BLaER1 (cell line): ENCODE measurements at regions not wholly inside any gene's neighbourhood (a gene's known extent, or its start where the extent isn't known, plus 50 kb on each side); places are given as distances from the start of the nearest gene placed in this dataset.
A peak's percentile ranks its signal among the peaks of the same experiment; 100 is the strongest.
"Not testable (repeated sequence)": the region's sequence is repeated elsewhere in the genome, so short reads cannot be mapped to it uniquely, and the experiment has no call there.

Source experiments
- H3K27ac ChIP-seq: shearing (Covaris generic); formaldehyde crosslinking; 2 replicates; pipeline ENCODE4 v1.8.1; 2022
- H3K27me3 ChIP-seq: shearing (Covaris generic); formaldehyde crosslinking; 2 replicates; pipeline ENCODE4 v1.8.1; 2022
- H3K36me3 ChIP-seq: shearing (Covaris generic); formaldehyde crosslinking; 2 replicates; pipeline ENCODE4 v1.8.1; 2022
- H3K4me1 ChIP-seq: shearing (Covaris generic); formaldehyde crosslinking; 2 replicates; pipeline ENCODE4 v1.8.1; 2022
- H3K4me2 ChIP-seq: shearing (Covaris generic); formaldehyde crosslinking; 2 replicates; pipeline ENCODE4 v1.8.1; 2022
- H3K4me3 ChIP-seq: shearing (Covaris generic); formaldehyde crosslinking; 2 replicates; pipeline ENCODE4 v1.8.1; 2022
- H3K9ac ChIP-seq: shearing (Covaris generic); formaldehyde crosslinking; 2 replicates; pipeline ENCODE4 v1.8.1; 2022
- H3K9me3 ChIP-seq: shearing (Covaris generic); formaldehyde crosslinking; 2 replicates; pipeline ENCODE4 v1.8.1; 2022
- H4K20me1 ChIP-seq: shearing (Covaris generic); formaldehyde crosslinking; 2 replicates; pipeline ENCODE4 v1.8.1; 2022
- Cebpa-rat ChIP-seq: shearing (Covaris generic); IDR thresholded peaks from 2 replicates; pipeline ENCODE4 v1.8.1; 2022

GRCh38 chr3:161927131-161927530 is 430.5 kb downstream of the OTOL1 start:
- Histone ChIP-seq H3K4me1 (no peaks in the 10 kb centered on the region), H3K27me3 (no peaks in the 10 kb centered on the region), H3K9me3 (peaks cover 18% of the 10 kb centered on the region), H3K27ac (no peak overlapping the region), H3K9ac (no peak overlapping the region), H3K4me3 (no peak overlapping the region), H4K20me1 (no peaks in the 10 kb centered on the region), H3K36me3 (no peaks in the 10 kb centered on the region), H3K4me2 (no peak overlapping the region)
- TF ChIP-seq Cebpa-rat, result no peak

GRCh38 chr3:161939918-161940620 is 443.5 kb downstream of the OTOL1 start:
- H4K20me1 ChIP-seq, result no peaks in the 10 kb centered on the region
- H3K27me3 ChIP-seq, result no peaks in the 10 kb centered on the region
- no peak overlapping the region for H3K4me2 ChIP-seq
- H3K9ac ChIP-seq, result no peak overlapping the region
- no peaks in the 10 kb centered on the region for H3K36me3 ChIP-seq
- H3K9me3 ChIP-seq, result peaks cover 11% of the 10 kb centered on the region; the same call in 1 of the 2 replicates
- no peak for TF ChIP-seq Cebpa-rat
- no peaks in the 10 kb centered on the region for H3K4me1 ChIP-seq
- no peak overlapping the region for H3K4me3 ChIP-seq
- H3K27ac ChIP-seq, result no peak overlapping the region

- Histone ChIP-seq H3K9ac (no peak overlapping the region), H3K27ac (no peak overlapping the region), H3K4me1 (no peaks in the 10 kb centered on the region), H3K27me3 (no peaks in the 10 kb centered on the region), H4K20me1 (no peaks in the 10 kb centered on the region), H3K9me3 (peaks cover 14% of the 10 kb centered on the region; the same call in 1 of the 2 replicates), H3K4me3 (no peak overlapping the region), H3K4me2 (no peak overlapping the region), H3K36me3 (no peaks in the 10 kb centered on the region)
- TF ChIP-seq Cebpa-rat, result no peak
Measured at GRCh38 chr3:161940621-161940965, 444.0 kb downstream of the OTOL1 start.

GRCh38 chr3:161941891-161942290 is 445.3 kb downstream of the OTOL1 start:
- H3K4me2 ChIP-seq, result no peak overlapping the region
- TF ChIP-seq Cebpa-rat, result no peak

GRCh38 chr3:161943801-161944345 is 447.3 kb downstream of the OTOL1 start:
- H3K36me3 ChIP-seq, H3K27me3 ChIP-seq, H3K9ac ChIP-seq, H4K20me1 ChIP-seq, H3K4me2 ChIP-seq, H3K4me1 ChIP-seq, H3K27ac ChIP-seq, H3K4me3 ChIP-seq, H3K9me3 ChIP-seq: not testable (repeated sequence)
- 0 out of 2 replicates have a peak, but pooled peaks have one; percentile 46 for TF ChIP-seq Cebpa-rat

More at GRCh38 chr3:161941891-161942290, 445.3 kb downstream of the OTOL1 start:
- Histone ChIP-seq H3K9ac (no peak overlapping the region), H3K36me3 (no peaks in the 10 kb centered on the region), H3K4me3 (no peak overlapping the region), H3K9me3 (peaks cover 14% of the 10 kb centered on the region; the same call in 1 of the 2 replicates), H4K20me1 (no peaks in the 10 kb centered on the region), H3K27me3 (no peaks in the 10 kb centered on the region), H3K27ac (no peak overlapping the region), H3K4me1 (no peaks in the 10 kb centered on the region)

GRCh38 chr3:161946443-161946960 is 449.9 kb downstream of the OTOL1 start:
- no peak overlapping the region for H3K4me2 ChIP-seq
- no peak overlapping the region for H3K4me3 ChIP-seq
- no peaks in the 10 kb centered on the region for H3K4me1 ChIP-seq
- H3K27me3 ChIP-seq, result no peaks in the 10 kb centered on the region
- TF ChIP-seq Cebpa-rat, result no peak
- H3K27ac ChIP-seq, result no peak overlapping the region
- H3K36me3 ChIP-seq, result no peaks in the 10 kb centered on the region
- H3K9ac ChIP-seq, result no peak overlapping the region
- H4K20me1 ChIP-seq, result no peaks in the 10 kb centered on the region
- H3K9me3 ChIP-seq, result 0 out of 2 replicates have a peak, but pooled peaks cover 6% of the 10 kb centered on the region

- H3K27me3 ChIP-seq, result no peaks in the 10 kb centered on the region
- no peak overlapping the region for H3K4me2 ChIP-seq
- no peak overlapping the region for H3K9ac ChIP-seq
- no peaks in the 10 kb centered on the region for H4K20me1 ChIP-seq
- no peaks in the 10 kb centered on the region for H3K9me3 ChIP-seq
- H3K27ac ChIP-seq, result no peak overlapping the region
- no peak for TF ChIP-seq Cebpa-rat
- no peak overlapping the region for H3K4me3 ChIP-seq
- H3K36me3 ChIP-seq, result no peaks in the 10 kb centered on the region
- no peaks in the 10 kb centered on the region for H3K4me1 ChIP-seq
Measured at GRCh38 chr3:161950318-161950868, 453.8 kb downstream of the OTOL1 start.

GRCh38 chr3:161957467-161957866 is 460.9 kb downstream of the OTOL1 start:
- Histone ChIP-seq H3K27me3 (no peaks in the 10 kb centered on the region), H3K36me3 (no peaks in the 10 kb centered on the region), H3K27ac (no peak overlapping the region), H3K4me1 (no peaks in the 10 kb centered on the region), H3K9ac (no peak overlapping the region), H4K20me1 (no peaks in the 10 kb centered on the region), H3K4me3 (no peak overlapping the region), H3K4me2 (no peak overlapping the region), H3K9me3 (no peaks in the 10 kb centered on the region)
- TF ChIP-seq Cebpa-rat, result no peak

GRCh38 chr3:161964857-161965256 is 468.2 kb downstream of the OTOL1 start:
- H4K20me1 ChIP-seq, result no peaks in the 10 kb centered on the region
- H3K27me3 ChIP-seq, result no peaks in the 10 kb centered on the region
- peaks cover 11% of the 10 kb centered on the region for H3K9me3 ChIP-seq
- no peak overlapping the region for H3K4me2 ChIP-seq
- no peak overlapping the region for H3K4me3 ChIP-seq
- no peak overlapping the region for H3K9ac ChIP-seq
- TF ChIP-seq Cebpa-rat, result no peak
- H3K36me3 ChIP-seq, result no peaks in the 10 kb centered on the region
- H3K4me1 ChIP-seq, result no peaks in the 10 kb centered on the region
- no peak overlapping the region for H3K27ac ChIP-seq

GRCh38 chr3:161969867-161970266 is 473.3 kb downstream of the OTOL1 start:
- Histone ChIP-seq H3K36me3 (no peaks in the 10 kb centered on the region), H3K4me3 (no peak overlapping the region), H3K4me2 (no peak overlapping the region), H3K4me1 (no peaks in the 10 kb centered on the region), H3K27ac (no peak overlapping the region), H4K20me1 (no peaks in the 10 kb centered on the region), H3K27me3 (no peaks in the 10 kb centered on the region), H3K9ac (no peak overlapping the region), H3K9me3 (peaks cover 7% of the 10 kb centered on the region; the same call in 1 of the 2 replicates)
- no peak for TF ChIP-seq Cebpa-rat
